Subcutaneous abdominal adipose tissue (tissue), 5 donors: ENCODE measurements at regions not wholly inside any gene's neighbourhood (a gene's known extent, or its start where the extent isn't known, plus 50 kb on each side); places are given as distances from the start of the nearest gene placed in this dataset.

Experiments used
- H3K27ac ChIP-seq: one replicate; pipeline ENCODE4 v1.7.0; 2013; ENCODE audit warnings: low read depth, mild to moderate bottlenecking, inconsistent platforms, low read length, moderate library complexity
- H3K27me3 ChIP-seq, 5 donors: one replicate each; pipeline ENCODE4 v1.7.0; 2013; ENCODE audit warnings: low read length in 5 of 5, inconsistent platforms in 1 of 5; ENCODE audit not compliant: control insufficient read depth in 5 of 5, insufficient read depth in 4 of 5
- H3K36me3 ChIP-seq, 5 donors: one replicate each; pipeline ENCODE4 v1.7.0; 2013; ENCODE audit warnings: low read length in 5 of 5; ENCODE audit not compliant: control insufficient read depth in 5 of 5, insufficient read depth in 5 of 5
- H3K4me1 ChIP-seq, 5 donors: one replicate each; pipeline ENCODE4 v1.7.0; 2013; ENCODE audit warnings: low read length in 5 of 5, mild to moderate bottlenecking in 3 of 5, moderate library complexity in 1 of 5; ENCODE audit not compliant: control insufficient read depth in 5 of 5, insufficient read depth in 5 of 5
- H3K4me3 ChIP-seq, 5 donors: one replicate each; pipeline ENCODE4 v1.7.0; 2013; ENCODE audit warnings: low read length in 5 of 5, low read depth in 1 of 5
- H3K9ac ChIP-seq, 5 donors: one replicate each; pipeline ENCODE4 v1.7.0; 2013; ENCODE audit warnings: low read length in 5 of 5, mild to moderate bottlenecking in 4 of 5, moderate library complexity in 3 of 5
- H3K9me3 ChIP-seq, 5 donors: one replicate each; pipeline ENCODE4 v1.7.0; 2013; ENCODE audit warnings: low read length in 5 of 5; ENCODE audit not compliant: control insufficient read depth in 5 of 5
- donor health status: healthy.
- donor health status: healthy.
- donor health status: healthy.
- donor health status: healthy.
- donor health status: healthy.

GRCh38 chr2:7444626-7445025, 527.4 kb downstream of the RNF144A start:
- no peak overlapping the region for H3K4me3 ChIP-seq
- no peak overlapping the region for H3K27ac ChIP-seq
- no peaks in the 10 kb centered on the region for H3K27me3 ChIP-seq
- H3K9me3 ChIP-seq = no peaks in the 10 kb centered on the region
- no peak overlapping the region for H3K9ac ChIP-seq
- H3K36me3 ChIP-seq = no peaks in the 10 kb centered on the region
- no peaks in the 10 kb centered on the region for H3K4me1 ChIP-seq

GRCh38 chr2:7448578-7449264, 531.5 kb downstream of the RNF144A start:
- Histone ChIP-seq H3K9ac (no peak overlapping the region), H3K36me3 (no peaks in the 10 kb centered on the region), H3K9me3 (no peaks in the 10 kb centered on the region), H3K27ac (no peak overlapping the region), H3K27me3 (peaks cover 0 to 3% (median 0%) of the 10 kb centered on the region in 5 donors), H3K4me3 (no peak overlapping the region), H3K4me1 (no peaks in the 10 kb centered on the region)

- H3K9ac ChIP-seq = no peak overlapping the region
- H3K4me3 ChIP-seq = no peak overlapping the region
- peaks cover 0 to 3% (median 0%) of the 10 kb centered on the region in 5 donors for H3K27me3 ChIP-seq
- no peaks in the 10 kb centered on the region for H3K9me3 ChIP-seq
- no peaks in the 10 kb centered on the region for H3K36me3 ChIP-seq
- no peak overlapping the region for H3K27ac ChIP-seq
- no peaks in the 10 kb centered on the region for H3K4me1 ChIP-seq
These were observed 532.1 kb downstream of the RNF144A start for GRCh38 chr2:7449298-7449697.

GRCh38 chr2:7450188-7450832, 533.1 kb downstream of the RNF144A start:
- H3K4me3 ChIP-seq = no peak overlapping the region
- no peak overlapping the region for H3K27ac ChIP-seq
- H3K36me3 ChIP-seq = no peaks in the 10 kb centered on the region
- no peaks in the 10 kb centered on the region for H3K9me3 ChIP-seq
- no peak overlapping the region for H3K9ac ChIP-seq
- no peaks in the 10 kb centered on the region for H3K4me1 ChIP-seq
- H3K27me3 ChIP-seq = peaks cover 0 to 3% (median 0%) of the 10 kb centered on the region in 5 donors

- H3K36me3 ChIP-seq = no peaks in the 10 kb centered on the region
- peaks cover 0 to 3% (median 0%) of the 10 kb centered on the region in 5 donors for H3K27me3 ChIP-seq
- no peaks in the 10 kb centered on the region for H3K4me1 ChIP-seq
- no peak overlapping the region for H3K9ac ChIP-seq
- H3K4me3 ChIP-seq = no peak overlapping the region
- H3K9me3 ChIP-seq = no peaks in the 10 kb centered on the region
- H3K27ac ChIP-seq = no peak overlapping the region
These were observed 533.6 kb downstream of the RNF144A start for GRCh38 chr2:7450833-7451190.

- H3K27ac ChIP-seq = no peak overlapping the region
- no peaks in the 10 kb centered on the region for H3K36me3 ChIP-seq
- no peak overlapping the region for H3K9ac ChIP-seq
- H3K9me3 ChIP-seq = no peaks in the 10 kb centered on the region
- peaks cover 0 to 3% (median 0%) of the 10 kb centered on the region in 5 donors for H3K27me3 ChIP-seq
- no peak overlapping the region for H3K4me3 ChIP-seq
- no peaks in the 10 kb centered on the region for H3K4me1 ChIP-seq
These were observed 535.1 kb downstream of the RNF144A start for GRCh38 chr2:7452110-7452876.

GRCh38 chr2:7454592-7454991, 537.4 kb downstream of the RNF144A start:
- Histone ChIP-seq H3K4me1 (no peaks in the 10 kb centered on the region), H3K9me3 (no peaks in the 10 kb centered on the region), H3K27me3 (peaks cover 0 to 3% (median 0%) of the 10 kb centered on the region in 5 donors), H3K4me3 (no peak overlapping the region), H3K9ac (no peak overlapping the region), H3K27ac (no peak overlapping the region), H3K36me3 (no peaks in the 10 kb centered on the region)

- Histone ChIP-seq H3K4me1 (no peaks in the 10 kb centered on the region), H3K9me3 (no peaks in the 10 kb centered on the region), H3K27me3 (peaks cover 0 to 3% (median 0%) of the 10 kb centered on the region in 5 donors), H3K36me3 (no peaks in the 10 kb centered on the region), H3K27ac (no peak overlapping the region), H3K9ac (no peak overlapping the region), H3K4me3 (no peak overlapping the region)
These were observed 539.5 kb downstream of the RNF144A start for GRCh38 chr2:7456762-7457161.

- H3K4me3 ChIP-seq = no peak overlapping the region
- no peaks in the 10 kb centered on the region for H3K9me3 ChIP-seq
- H3K36me3 ChIP-seq = no peaks in the 10 kb centered on the region
- peaks cover 0 to 3% (median 0%) of the 10 kb centered on the region in 5 donors for H3K27me3 ChIP-seq
- H3K9ac ChIP-seq = no peak overlapping the region
- H3K4me1 ChIP-seq = no peaks in the 10 kb centered on the region
- H3K27ac ChIP-seq = no peak overlapping the region
These were observed 540.9 kb downstream of the RNF144A start for GRCh38 chr2:7458066-7458465.
